ENCODE measurements at regions not wholly inside any gene's neighbourhood (a gene's known extent, or its start where the extent isn't known, plus 50 kb on each side); places are given as distances from the start of the nearest gene placed in this dataset.

DNA sequence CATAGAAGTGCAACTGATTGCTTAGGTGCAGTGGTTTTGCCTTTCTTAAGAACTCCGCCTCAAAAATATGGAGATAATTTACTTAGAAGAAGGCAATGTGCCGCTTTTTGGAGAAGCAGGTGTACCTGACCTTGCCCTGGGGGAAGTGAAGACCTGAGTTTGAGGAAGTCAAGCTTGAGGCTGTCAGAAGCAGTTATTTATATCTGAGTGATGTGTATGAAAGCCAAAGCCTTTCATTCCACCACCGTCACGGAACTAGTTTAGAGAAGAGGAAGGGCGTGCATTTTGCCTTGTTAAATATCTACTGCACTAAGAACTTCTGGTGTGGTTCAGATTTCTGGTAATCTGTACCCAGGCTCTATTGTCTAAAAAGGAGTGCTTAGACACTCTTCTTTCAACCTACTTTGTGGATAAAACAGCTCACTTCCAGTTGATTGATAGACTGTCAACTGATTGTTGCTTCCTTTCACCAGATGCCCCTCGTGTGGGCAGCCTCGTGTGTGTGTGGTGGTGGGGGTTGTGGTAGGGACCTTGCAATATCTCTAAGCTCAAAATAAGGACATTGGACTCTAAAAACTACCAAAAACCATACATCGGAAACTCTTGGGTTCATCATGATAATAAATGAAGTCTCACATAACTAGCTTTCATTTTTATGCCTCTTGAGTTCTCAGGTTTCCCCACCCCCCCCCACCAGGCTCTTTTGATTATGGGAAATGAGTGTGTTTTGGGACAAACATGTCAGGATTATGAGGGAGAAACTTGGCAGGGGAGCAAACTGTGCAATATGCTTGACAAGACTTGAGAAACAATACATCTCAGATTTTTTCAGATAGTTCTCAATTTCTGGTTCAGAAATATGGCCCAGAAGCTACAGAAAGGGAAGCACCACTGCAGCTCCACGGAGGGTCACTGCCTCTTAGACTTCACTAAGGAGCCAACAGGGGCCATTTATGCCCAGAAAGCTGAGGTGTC is 78.6 kb downstream of the ARF6 start:
- DNase-seq (ENCODE audit: low read depth in 2 of 2): peak; percentile 16 to 22

GRCh38 chr14:49972131-49972671 is 79.3 kb downstream of the ARF6 start:
- DNase-seq (ENCODE audit: low read depth in 2 of 2): no peak

DNA sequence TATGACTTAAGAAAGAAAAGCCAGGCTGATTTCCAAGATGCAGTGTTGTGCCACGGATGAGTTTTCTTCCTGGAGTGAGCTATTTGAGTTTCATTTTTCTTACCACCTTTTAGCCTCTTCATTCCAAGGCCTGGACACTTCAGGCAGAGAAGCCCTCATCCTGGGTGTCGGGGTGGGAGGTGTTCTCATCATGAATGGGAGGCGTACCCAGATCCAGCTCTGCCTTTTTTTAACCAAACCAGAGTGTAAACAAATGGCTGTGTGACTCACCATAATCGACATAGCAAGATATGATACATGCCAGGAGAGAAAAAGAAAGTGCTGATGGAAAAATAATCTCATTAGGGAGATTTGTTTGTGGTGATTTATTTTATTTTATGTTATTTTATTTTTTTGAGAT is 79.9 kb downstream of the ARF6 start:
- DNase-seq (ENCODE audit: low read depth in 2 of 2): peak in 1 of 2 donors; percentile 19

DNA sequence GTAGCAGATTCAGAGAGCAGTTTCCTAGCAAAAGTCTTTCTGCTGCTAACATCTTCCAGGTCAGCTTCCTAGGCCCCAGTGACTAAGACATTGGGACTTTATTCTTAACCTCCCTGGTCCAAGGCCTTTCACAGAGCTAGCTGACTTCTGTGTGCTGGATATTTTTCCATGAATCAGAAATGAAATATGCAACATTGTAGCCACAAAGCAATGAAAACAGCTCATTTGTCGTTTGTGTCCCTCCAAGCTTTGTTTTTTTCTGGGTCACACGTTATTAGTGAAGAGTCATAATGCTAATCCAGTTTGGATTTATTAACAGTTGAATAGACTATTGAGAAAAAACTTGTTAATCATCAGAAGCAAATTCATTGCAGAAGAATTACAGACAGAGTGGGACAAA is 82.4 kb downstream of the ARF6 start:
- DNase-seq (ENCODE audit: low read depth in 2 of 2): no peak

GRCh38 chr14:49975799-49976198 is 82.9 kb downstream of the ARF6 start:
- no peak for DNase-seq (ENCODE audit: low read depth in 2 of 2)

DNA sequence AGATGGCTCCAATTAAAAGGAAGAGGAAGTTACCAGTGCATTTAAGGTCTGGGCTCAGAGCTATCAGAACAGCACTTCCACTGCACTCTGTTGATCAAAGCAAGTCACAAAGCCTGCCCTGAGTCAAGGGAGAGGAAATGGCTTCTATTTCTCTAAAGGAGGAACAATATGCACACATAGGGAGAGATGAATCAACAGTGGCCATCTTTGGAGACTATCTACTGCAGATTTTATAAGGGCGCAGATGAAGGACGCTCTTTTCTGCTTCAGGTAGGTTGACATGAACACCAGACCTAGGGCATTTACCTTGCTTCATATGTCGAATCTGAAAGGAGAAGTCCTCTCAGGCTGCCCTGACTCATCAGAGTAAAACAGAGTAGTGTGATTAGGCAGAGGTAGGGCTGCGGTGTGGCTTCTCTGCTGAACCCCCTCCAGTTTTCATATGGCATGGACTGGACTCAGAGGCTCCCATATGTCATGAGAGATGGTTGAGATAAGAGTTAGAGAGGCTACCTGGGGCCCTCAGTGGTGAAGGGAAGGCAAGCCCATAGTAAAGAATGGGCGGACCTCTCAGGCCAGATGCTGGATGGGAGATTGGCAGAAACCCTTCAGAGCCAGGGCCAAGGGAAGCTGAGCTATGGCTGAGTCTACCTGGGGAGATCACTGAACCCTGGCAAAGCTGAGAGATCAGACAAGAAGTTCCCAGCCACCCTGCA is 84.4 kb downstream of the ARF6 start:
- peak in 1 of 2 donors; percentile 36 for DNase-seq (ENCODE audit: low read depth in 2 of 2)

DNA sequence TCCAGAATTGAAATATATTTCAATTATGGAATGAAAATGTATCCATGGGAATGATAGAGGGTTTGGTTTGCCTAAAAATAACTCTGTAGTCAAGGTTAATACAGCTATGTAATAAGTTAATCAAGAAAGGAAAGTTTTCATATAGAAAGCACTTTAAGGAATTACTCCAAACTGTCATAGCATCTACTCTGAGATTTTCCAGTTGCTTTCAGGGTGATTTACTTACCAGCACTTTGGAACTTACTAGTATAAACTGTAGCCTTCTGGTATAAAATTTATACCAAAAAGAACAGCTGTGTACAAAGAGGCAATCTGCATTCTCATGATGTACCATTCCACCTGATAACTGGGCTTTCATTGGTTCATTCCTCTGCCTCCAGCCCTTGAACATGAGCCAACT is 87.1 kb downstream of the ARF6 start:
- no peak for DNase-seq (ENCODE audit: low read depth in 2 of 2)

GRCh38 chr14:49982082-49982481 is 89.2 kb downstream of the ARF6 start:
- no peak for DNase-seq (ENCODE audit: low read depth in 2 of 2)

DNA sequence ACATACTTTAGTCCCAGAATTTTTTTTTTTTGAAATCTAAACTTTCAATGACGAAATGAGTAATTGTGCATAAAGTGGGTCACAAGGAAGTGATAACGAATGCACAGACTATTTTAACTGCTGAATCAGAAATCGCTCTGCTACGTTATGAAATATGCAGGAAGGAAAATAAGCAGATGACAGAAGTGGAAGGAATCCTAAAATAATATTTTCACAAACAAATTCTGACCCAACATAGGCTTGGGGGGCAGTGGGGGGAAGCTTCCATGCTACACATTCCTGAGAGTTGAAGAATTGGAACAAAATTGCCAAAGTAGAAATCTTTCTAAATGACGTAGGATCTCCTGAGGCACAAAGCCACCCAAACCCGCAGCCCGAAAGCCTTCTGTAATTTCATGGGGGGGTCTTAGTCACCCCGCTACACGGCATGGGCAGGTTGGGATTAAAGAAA is 89.6 kb downstream of the ARF6 start:
- no peak for DNase-seq (ENCODE audit: low read depth in 2 of 2)

GRCh38 chr14:49984424-49984823 is 91.5 kb downstream of the ARF6 start:
- no peak for DNase-seq (ENCODE audit: low read depth in 2 of 2)

DNA sequence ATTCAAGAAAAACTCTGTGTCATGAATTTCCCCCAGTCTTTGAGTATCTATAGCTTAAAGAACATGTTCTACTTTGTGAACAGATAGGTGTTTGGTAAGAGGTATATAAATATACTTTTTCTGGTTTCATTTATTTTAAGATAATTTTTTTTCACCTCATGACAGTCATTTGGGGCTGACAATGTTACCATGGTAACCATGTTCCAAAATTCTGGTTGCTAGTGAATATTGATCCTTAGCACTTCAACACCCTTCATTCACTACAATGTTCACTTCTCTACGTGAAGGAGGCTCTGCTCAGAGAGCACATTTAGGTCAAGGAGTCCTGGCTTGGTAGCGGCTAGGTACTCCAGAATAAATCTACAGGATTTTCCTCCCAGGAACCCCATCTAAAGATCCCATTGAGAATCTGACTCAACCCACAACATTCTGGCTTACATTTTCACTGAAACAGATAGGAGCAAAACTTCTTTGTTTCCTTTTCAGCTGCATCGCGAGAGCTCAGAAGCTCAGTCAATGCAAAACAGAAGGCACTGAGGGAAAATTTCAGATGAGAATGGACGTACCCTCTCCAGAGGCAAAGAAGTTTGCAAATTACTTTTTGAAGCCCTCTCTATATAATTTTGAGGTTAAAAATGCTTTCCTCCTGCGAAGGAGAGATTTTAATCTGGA is 93.6 kb downstream of the ARF6 start:
- DNase-seq (ENCODE audit: low read depth in 2 of 2): no peak

DNA sequence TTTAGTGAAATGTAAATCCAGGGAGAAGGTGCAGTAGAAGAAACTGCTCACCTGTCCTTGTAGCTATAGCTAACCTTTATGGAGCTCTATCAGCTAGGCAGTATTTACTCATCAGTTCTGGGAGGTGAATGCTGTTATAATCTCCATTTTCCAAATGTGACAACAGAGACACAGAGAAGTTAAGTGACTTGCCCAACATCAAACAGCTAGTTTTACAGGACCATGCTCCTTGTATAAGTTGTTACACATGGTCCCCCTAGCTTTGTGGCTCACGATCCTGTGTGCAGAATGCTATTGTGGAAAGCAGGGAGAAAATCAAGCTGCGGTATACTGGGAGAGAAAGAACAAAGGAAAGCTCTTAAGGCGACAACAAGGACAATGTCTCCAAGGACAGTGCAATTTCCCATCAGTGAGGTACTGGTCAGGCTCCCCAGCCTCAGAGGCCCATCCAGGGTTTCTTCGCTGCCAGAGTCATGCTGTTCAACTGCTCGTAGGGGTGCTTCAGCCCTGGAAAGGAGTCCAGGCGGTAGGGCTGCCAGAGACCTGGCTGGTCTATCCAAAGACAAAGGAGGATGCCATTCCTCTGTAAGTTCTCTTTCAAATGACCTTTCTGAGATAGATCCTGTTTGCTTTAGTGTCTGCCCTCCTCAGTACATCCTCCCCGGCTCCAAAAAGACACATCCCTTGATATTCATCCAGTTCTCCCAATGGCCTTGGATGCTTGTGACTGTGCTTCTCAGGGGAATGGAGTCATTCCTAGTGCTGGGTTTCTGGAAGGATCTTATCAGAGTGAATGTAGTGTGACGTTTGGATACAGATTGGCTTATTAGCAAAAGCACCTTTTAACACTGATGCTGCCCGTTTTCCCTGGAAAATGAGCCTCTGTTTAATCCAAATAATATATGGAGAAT is 95.5 kb downstream of the ARF6 start:
- no peak for DNase-seq (ENCODE audit: low read depth in 2 of 2)

DNA sequence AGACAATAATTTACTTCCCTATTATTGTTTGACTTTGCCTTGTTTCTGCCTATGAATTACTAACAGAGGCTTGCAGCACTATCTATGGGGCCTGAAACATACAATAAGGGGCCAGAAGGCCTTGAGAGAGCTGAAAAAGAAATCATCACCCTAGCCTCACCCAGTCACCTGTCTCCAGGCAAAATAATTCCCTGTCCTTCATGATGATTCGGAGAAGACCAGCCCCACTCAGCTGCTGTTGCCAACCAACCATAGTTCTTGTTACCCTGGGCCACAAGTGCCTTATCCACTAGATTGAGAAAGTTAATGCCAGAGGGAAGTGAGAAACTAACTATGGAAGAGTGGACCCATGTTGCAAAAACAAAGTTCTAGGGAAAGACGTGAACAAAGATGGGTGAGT is 97.1 kb downstream of the ARF6 start:
- no peak for DNase-seq (ENCODE audit: low read depth in 2 of 2)

DNA sequence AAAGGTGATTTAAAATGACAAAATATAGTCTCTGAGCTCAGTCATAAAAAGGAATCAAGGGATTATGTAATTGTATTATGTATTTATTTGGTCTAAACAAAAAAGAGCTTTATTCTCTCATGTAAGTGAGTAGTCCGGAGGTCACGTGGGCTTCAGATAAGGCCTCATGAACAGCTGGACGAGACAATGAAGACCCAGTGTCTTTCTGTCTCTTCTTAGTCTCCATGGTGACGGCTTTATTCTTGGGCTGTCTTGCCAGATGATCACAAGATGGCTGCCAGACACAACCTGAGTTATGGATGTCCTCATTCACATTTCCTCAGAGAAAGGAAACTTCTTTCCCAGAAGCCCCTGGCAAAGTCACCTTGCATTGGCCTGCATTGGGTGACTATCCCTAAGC is 98.6 kb downstream of the ARF6 start:
- DNase-seq (ENCODE audit: low read depth in 2 of 2): no peak

GRCh38 chr14:49992036-49992435 is 99.2 kb downstream of the ARF6 start:
- no peak for DNase-seq (ENCODE audit: low read depth in 2 of 2)

DNA sequence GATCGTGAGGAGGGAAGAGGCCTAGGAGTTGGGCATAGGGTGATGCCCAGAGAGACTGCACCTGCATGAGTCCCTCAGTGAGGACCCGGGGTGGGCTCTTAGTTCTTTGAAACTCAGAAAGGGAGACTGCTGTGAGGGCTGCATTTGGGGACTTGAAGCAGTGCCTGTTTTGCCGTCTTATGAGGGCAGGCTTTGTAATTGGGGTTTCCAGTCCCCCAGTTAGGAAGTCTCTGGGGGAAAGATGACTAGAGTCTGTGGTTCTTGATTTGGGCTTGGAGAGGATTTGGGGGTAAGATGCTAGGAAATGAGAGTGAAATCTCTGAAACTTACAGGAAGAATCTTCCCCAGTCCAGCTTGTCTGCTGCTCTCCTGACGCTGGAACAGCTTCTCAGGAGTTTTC is 99.6 kb downstream of the ARF6 start:
- DNase-seq (ENCODE audit: low read depth in 2 of 2): no peak

DNA sequence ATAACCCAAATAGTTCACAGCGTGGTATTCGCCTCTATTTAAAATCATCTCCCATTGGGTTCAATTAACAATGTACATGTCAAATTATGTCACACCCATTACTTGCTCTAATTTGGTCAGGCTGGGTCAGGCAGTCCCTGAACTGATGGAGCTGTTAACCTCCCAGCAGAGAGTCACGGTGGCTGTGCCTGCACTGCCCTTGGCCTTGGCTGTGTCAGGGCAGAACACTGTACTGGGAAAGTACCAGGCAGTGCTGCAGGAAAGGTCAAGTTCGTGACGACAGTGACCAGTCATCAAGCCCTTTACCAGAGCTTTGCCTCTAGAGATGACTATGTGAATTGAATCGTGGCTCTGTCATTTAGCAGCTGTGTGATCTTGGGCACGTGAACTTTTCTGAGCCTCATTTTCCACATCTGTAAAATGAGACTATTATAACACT is 100.0 kb downstream of the ARF6 start:
- no peak for DNase-seq (ENCODE audit: low read depth in 2 of 2)

DNA sequence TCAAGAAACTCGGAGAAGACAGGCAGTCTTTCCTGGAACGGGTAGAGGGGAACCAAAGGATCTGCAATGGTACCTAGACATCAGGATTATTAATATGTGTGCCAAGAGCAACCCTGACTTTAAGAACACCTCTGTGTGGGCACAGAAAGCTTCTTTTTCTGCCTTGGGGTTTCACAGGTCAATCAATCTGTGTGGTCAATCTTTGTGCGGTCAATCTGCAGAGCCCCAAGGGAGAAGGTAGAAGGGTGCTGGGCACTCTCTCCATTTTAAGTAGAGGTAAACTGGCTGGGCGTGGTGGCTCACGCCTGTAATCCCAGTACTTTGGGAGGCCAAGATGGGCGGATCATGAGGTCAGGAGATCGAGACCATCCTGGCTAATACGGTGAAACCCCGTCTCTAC is 100.7 kb downstream of the ARF6 start:
- no peak for DNase-seq (ENCODE audit: low read depth in 2 of 2)

DNA sequence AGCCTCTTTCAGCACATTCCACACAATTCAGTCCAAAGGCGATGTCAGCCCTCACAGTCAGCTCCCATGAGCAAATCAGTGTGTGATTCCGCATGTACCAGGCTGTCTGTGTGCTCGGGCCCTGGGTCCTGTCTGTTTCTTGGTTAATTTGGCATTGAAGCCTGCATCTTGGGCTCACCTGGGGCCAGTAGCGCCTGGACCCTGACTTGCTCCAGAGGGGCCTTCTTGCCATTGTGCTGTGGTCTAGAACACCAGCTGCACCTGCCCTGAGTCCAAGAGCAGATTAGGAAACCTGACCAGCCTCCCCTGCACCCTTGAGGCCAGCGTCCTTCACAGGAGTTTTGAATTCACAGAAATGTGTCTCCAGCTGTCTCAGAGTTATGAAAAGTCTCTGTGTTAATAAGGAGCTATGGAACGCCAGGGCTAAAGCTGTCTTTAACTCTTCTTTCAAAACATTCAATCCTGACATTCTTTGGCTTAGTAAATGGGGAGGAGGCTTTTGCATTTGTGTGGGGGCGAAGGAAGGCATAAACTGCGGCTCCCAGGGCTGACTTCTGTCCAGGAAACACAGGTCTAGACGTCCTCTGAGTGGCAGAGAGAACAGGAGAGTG is 102.2 kb downstream of the ARF6 start:
- no peak for DNase-seq (ENCODE audit: low read depth in 2 of 2)

GRCh38 chr14:49997991-49998390 is 105.1 kb downstream of the ARF6 start:
- no peak for DNase-seq (ENCODE audit: low read depth in 2 of 2)
